Colon (tissue), 2 donors: ENCODE measurements at regions not wholly inside any gene's neighbourhood (a gene's known extent, or its start where the extent isn't known, plus 50 kb on each side); places are given as distances from the start of the nearest gene placed in this dataset.
"Not testable (repeated sequence)": the region's sequence is repeated elsewhere in the genome, so short reads cannot be mapped to it uniquely, and the experiment has no call there.

Experiments
- FAIRE-seq: peaks from 2 replicates; lab custom pipeline; 2012; peaks lifted over from hg19 to GRCh38; lab: Jason Lieb, UNC
- donor health status: control.
- donor health status: control.

GRCh38 chr2:196492946-196493345 is 146.6 kb upstream of the CCDC150 start:
- FAIRE-seq: no peak

- FAIRE-seq: no peak
Measured at GRCh38 chr2:196498962-196499361, 140.6 kb upstream of the CCDC150 start.

- FAIRE-seq: no peak
Measured at GRCh38 chr2:196499686-196500085, 139.8 kb upstream of the CCDC150 start.

GRCh38 chr2:196500686-196501431 is 138.7 kb upstream of the CCDC150 start:
- FAIRE-seq: no peak

- no peak for FAIRE-seq
Measured at GRCh38 chr2:196501836-196502235, 137.7 kb upstream of the CCDC150 start.

GRCh38 chr2:196502386-196502785 is 137.1 kb upstream of the CCDC150 start:
- no peak for FAIRE-seq

GRCh38 chr2:196503398-196503797 is 136.1 kb upstream of the CCDC150 start:
- no peak for FAIRE-seq

GRCh38 chr2:196504788-196505187 is 134.7 kb upstream of the CCDC150 start:
- FAIRE-seq: no peak

GRCh38 chr2:196510246-196510645 is 129.3 kb upstream of the CCDC150 start:
- FAIRE-seq: no peak

GRCh38 chr2:196511258-196512168 is 128.0 kb upstream of the CCDC150 start:
- no peak for FAIRE-seq

GRCh38 chr2:196513796-196514526 is 125.6 kb upstream of the CCDC150 start:
- FAIRE-seq: no peak

GRCh38 chr2:196514641-196515040 is 124.9 kb upstream of the CCDC150 start:
- no peak for FAIRE-seq

- FAIRE-seq: no peak
Measured at GRCh38 chr2:196515051-196515450, 124.5 kb upstream of the CCDC150 start.

- FAIRE-seq: no peak
Measured at GRCh38 chr2:196515608-196516007, 123.9 kb upstream of the CCDC150 start.

- no peak for FAIRE-seq
Measured at GRCh38 chr2:196516564-196516963, 123.0 kb upstream of the CCDC150 start.

- no peak for FAIRE-seq
Measured at GRCh38 chr2:196520605-196521004, 118.9 kb upstream of the CCDC150 start.

- FAIRE-seq: not testable (repeated sequence)
Measured at GRCh38 chr2:196526981-196527725, 112.4 kb upstream of the CCDC150 start.

- FAIRE-seq: no peak
Measured at GRCh38 chr2:196528486-196529223, 110.9 kb upstream of the CCDC150 start.

GRCh38 chr2:196530910-196531309 is 108.6 kb upstream of the CCDC150 start:
- FAIRE-seq: no peak

GRCh38 chr2:196533772-196534397 is 105.6 kb upstream of the CCDC150 start:
- FAIRE-seq: no peak

GRCh38 chr2:196534495-196534894 is 105.0 kb upstream of the CCDC150 start:
- no peak for FAIRE-seq
